GM12875 (cell line): ENCODE measurements at regions not wholly inside any gene's neighbourhood (a gene's known extent, or its start where the extent isn't known, plus 50 kb on each side); places are given as distances from the start of the nearest gene placed in this dataset.

Source experiments
- H3K4me3 ChIP-seq: one replicate; pipeline ENCODE4 v1.5.1; 2011; ENCODE audit warnings: low read depth, low read length, control low read depth
- CTCF ChIP-seq: IDR thresholded peaks from 2 replicates; pipeline ENCODE4 v1.5.1; 2011; ENCODE audit warnings: low read depth, mild to moderate bottlenecking, control low read depth, inconsistent platforms, low read length, moderate library complexity, borderline replicate concordance; ENCODE audit not compliant: insufficient read depth

DNA sequence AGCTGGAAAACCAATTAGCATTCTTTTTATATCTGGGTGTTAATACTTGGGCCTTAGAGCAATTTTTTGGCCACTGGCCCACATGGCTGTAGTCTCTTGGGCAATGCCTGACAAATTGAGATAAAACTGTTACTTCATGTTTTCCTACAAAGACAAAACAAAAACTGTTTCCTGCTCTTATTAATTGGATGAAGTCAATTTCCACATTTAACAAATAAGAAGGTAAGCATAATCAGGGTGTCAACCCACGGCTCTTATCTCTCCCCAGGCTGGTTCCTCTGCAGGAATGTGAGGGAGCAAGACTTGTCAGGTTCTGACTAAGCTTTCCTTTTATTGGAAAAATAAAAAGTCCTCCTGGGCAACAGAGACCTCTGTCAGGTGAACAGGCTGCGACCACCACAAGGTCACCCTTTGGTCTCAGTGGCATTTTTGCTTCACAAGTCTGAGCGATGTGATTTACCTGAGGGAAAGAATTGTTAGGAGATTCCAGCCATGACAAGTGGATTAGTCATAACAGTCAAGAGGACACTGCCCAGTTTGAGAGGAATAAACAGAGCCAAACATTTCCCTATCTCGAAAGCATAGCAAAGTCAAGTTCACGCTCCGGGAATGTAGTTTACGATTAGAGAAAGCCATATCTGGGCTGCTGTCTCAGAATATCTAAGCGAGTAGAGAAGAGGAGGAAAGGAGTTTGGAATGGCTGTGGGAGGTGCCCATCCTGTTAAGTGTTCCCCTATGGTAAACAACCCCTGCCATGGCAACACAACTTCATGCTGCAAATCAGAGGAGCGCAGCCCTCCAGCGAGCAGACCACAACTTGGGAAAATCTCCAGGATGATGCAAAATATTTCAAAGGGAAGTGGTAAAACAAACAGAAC is 144.4 kb downstream of the TES start:
- no peak overlapping the region for H3K4me3 ChIP-seq
- no peak for TF ChIP-seq CTCF

- H3K4me3 ChIP-seq: no peak overlapping the region
Measured at GRCh38 chr7:116355424-116355765, 144.1 kb upstream of the CAV2 start.

DNA sequence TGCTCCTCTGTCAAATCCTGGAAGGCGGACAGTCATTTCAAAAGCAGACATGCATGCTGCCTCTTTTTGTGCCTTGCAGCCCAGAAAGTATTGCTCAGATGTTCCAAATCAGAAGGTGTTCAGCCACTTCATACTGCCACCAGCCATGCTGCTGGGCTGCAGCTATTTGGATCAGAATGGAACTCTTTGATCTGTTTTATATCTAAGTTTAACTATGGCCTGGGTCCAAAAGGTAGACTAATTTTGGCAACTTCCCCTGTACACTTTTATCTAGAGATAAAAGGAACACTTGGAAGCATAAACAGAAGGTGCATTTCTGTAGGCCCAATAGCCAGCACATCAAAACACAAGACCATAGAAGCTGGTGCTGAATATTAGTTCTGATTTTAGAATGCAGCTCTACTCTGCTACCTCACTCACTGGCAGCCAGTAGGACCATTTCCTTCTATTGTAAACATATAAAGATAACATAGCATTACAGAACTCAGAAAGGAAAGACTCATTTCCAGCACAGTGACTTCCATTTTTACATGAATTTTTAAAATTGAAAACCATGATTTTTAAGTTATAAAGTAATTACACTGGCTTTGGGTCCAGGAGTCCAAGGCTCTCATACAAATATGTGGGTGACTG is 143.1 kb upstream of the CAV2 start:
- no peak for TF ChIP-seq CTCF
- H3K4me3 ChIP-seq: no peak overlapping the region

More at GRCh38 chr7:116355424-116355765, 144.1 kb upstream of the CAV2 start:
- no peak for TF ChIP-seq CTCF

DNA sequence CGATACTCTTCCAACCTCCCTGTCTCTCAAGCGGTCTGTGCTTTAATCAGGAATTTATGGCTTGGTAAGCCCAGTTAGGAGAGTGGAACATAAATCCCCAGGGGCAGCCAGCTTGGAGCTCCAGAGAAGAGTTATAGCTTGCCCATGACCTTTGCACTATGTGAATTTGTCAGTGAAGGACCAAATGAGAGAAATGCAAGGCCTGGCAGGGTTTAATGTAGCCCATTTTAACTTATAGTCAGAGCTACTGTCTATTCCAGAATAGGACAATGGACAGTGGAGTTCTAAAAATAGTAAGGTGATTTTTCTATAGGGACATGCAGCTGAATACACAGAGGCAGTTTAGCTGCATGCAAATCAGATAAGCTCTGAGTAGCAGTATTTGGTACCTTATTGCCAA is 142.6 kb upstream of the CAV2 start:
- TF ChIP-seq CTCF: no peak
- H3K4me3 ChIP-seq: no peak overlapping the region

DNA sequence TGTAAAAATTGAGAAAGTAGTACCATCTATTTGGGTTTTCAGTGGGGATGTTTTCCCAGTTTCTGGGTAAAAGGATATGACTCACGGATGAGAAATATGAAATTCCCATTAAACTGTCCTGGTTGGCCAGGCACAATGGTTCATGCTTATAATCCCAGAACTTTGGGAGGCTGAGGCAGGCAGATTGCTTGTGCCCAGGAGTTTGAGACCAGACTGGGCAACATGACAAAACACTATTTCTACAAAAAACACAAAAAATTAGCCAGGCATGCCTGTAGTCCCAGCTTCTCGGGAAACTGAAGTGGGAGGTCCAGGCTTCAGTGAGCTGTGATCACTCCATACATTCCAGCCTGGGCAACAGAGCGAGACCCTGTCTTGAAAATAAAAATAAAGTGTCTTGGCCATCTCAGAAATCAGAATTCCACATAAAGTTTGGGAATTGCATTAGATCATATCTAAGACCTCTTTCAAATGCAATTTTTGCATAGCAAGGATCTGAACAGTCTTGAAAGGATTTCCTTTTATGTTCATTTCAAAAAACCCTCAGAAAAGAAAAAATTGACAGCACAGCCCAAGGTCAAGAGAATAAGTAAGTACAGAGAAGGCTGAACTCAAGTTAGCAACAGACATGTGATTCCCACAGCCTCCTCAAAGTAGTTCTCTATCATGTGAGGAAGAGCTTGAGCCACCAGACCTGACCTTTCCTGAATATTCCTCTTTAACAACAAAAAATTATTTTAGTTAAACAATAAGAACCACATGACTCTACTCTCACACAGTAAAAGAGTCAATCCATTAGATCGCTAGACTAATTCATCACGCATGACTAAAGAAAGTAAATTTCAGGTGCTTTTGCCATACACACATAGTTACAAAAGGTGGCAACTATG is 141.5 kb upstream of the CAV2 start:
- no peak overlapping the region for H3K4me3 ChIP-seq
- TF ChIP-seq CTCF: no peak

- no peak for TF ChIP-seq CTCF
- no peak overlapping the region for H3K4me3 ChIP-seq
Measured at GRCh38 chr7:116361767-116362166, 137.8 kb upstream of the CAV2 start.
